ENCODE measurements at regions not wholly inside any gene's neighbourhood (a gene's known extent, or its start where the extent isn't known, plus 50 kb on each side); places are given as distances from the start of the nearest gene placed in this dataset.
A peak's percentile ranks its signal among the peaks of the same experiment; 100 is the strongest.

- Mint-ChIP-seq H3K27me3 (no peaks in the 10 kb centered on the region), H3K36me3 (no peaks in the 10 kb centered on the region), H3K4me3 (no peak overlapping the region), H3K27ac (no peak overlapping the region), H3K9me3 (peaks cover 0 to 1% (median 0%) of the 10 kb centered on the region in 7 donors), H3K4me1 (no peaks in the 10 kb centered on the region)
- DNase-seq (no peak), ATAC-seq (ENCODE audit: low read depth in 2 of 2) (no peak)
Observed at GRCh38 chr3:30428251-30428650, 178.2 kb upstream of the TGFBR2 start.

DNA sequence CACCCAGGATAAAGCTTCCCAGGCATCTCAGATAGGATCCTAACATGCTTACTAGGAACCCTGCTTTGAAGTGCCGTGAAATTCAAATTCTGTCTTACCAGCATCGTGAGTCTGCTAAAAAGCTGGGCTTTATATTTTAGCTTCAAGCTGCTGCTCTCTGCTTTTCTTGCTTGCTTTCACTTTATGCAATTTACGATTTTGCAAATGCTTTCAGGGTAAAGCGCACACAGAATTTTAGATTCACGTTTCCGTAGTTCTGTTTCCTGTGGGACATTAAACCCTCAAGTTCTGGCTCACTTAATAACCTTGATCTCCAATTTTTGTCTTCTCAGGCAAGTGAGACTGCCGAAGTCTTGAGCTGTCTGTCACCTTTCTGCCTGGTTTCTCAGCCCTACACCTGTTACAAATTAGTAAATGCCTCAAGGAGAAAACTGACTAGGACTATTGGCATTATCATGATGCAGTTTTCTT lies 170.5 kb upstream of the TGFBR2 start:
- H3K27ac Mint-ChIP-seq = peak overlapping the region; percentile 16 to 81 (median 69)
- H3K4me3 Mint-ChIP-seq = peak overlapping the region; percentile 34 to 84 (median 74)
- H3K36me3 Mint-ChIP-seq = no peaks in the 10 kb centered on the region
- peaks cover 23 to 39% (median 35%) of the 10 kb centered on the region in 3 donors for H3K4me1 Mint-ChIP-seq
- H3K9me3 Mint-ChIP-seq = peaks cover 0 to 1% (median 0%) of the 10 kb centered on the region in 7 donors
- no peaks in the 10 kb centered on the region for H3K27me3 Mint-ChIP-seq
- peak; percentile 15 for DNase-seq
- ATAC-seq (ENCODE audit: low read depth in 2 of 2) = peak; percentile 36 to 42

DNA sequence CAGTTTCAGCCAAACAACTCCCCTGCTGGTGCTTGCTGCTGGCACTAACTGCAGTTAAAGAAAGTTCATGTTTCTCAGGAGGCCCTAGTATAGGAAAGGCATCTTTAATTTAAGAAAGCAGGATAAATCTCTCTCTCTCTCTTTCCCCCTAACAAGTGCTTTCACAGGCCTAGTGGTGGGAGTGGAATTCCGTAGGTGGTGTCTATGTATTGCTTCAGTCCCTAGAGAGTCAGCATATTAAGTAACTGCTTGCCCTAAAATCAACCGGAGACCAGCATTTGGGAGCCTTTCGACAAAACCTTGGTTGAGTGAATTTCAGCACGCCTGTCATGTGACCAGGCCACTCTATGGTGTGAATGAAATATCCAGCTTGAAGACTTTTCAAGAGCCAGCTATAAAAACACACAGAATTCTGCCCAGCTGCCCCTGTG lies 169.2 kb upstream of the TGFBR2 start:
- Mint-ChIP-seq H3K9me3 (peaks cover 0 to 5% (median 0%) of the 10 kb centered on the region in 7 donors), H3K27ac (peak overlapping the region in 1 of 6 donors; percentile 45), H3K27me3 (no peaks in the 10 kb centered on the region), H3K4me3 (peak overlapping the region in 5 of 8 donors; percentile 4 to 39 (median 33)), H3K36me3 (peaks cover 0 to 3% of the 10 kb centered on the region in 2 donors), H3K4me1 (peaks cover 23 to 39% (median 35%) of the 10 kb centered on the region in 3 donors)
- ATAC-seq (ENCODE audit: low read depth in 2 of 2) = no peak
- DNase-seq = no peak

DNA sequence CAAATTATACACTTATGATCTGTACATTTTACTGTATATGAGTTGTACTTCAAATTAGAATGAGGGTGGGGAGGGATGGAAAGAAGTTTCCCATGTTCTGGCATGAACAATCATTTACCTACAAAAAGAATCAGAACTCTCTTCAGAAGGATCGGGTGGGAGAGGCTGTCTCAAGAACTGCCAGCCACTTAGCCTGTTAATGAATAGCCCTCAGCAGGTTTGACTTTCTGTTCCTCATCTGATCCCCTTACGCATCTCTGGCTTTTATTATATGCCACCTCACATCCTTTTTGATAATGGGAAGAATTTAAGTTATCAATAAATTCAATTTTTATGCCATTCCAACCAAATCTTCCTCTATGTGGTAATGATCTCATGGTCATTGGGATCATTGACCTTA lies 168.3 kb upstream of the TGFBR2 start:
- DNase-seq (peak; percentile 37), ATAC-seq (ENCODE audit: low read depth in 2 of 2) (peak; percentile 89 to 90)
- peaks cover 23 to 39% (median 35%) of the 10 kb centered on the region in 3 donors for H3K4me1 Mint-ChIP-seq
- no peaks in the 10 kb centered on the region for H3K27me3 Mint-ChIP-seq
- H3K36me3 Mint-ChIP-seq = peaks cover 0 to 3% of the 10 kb centered on the region in 2 donors
- H3K27ac Mint-ChIP-seq = peak overlapping the region in 2 of 6 donors; percentile 54 to 72
- H3K4me3 Mint-ChIP-seq = peak overlapping the region in 3 of 8 donors; percentile 22 to 64 (median 41)
- peaks cover 0 to 4% (median 0%) of the 10 kb centered on the region in 7 donors for H3K9me3 Mint-ChIP-seq

- Mint-ChIP-seq H3K9me3 (peaks cover 0 to 4% (median 0%) of the 10 kb centered on the region in 7 donors), H3K36me3 (peaks cover 0 to 3% of the 10 kb centered on the region in 2 donors), H3K27ac (no peak overlapping the region), H3K4me3 (no peak overlapping the region), H3K4me1 (peaks cover 23 to 39% (median 35%) of the 10 kb centered on the region in 3 donors), H3K27me3 (no peaks in the 10 kb centered on the region)
- ATAC-seq (ENCODE audit: low read depth in 2 of 2) (no peak), DNase-seq (no peak)
Observed at GRCh38 chr3:30439451-30440053, 166.8 kb upstream of the TGFBR2 start.

GRCh38 chr3:30440147-30440604 lies 166.2 kb upstream of the TGFBR2 start:
- DNase-seq (no peak), ATAC-seq (ENCODE audit: low read depth in 2 of 2) (no peak)
- no peak overlapping the region for H3K27ac Mint-ChIP-seq
- peaks cover 0 to 3% of the 10 kb centered on the region in 2 donors for H3K36me3 Mint-ChIP-seq
- peaks cover 0 to 4% (median 0%) of the 10 kb centered on the region in 7 donors for H3K9me3 Mint-ChIP-seq
- H3K4me1 Mint-ChIP-seq = peaks cover 18 to 33% (median 31%) of the 10 kb centered on the region in 3 donors
- no peaks in the 10 kb centered on the region for H3K27me3 Mint-ChIP-seq
- H3K4me3 Mint-ChIP-seq = no peak overlapping the region

- H3K9me3 Mint-ChIP-seq = peaks cover 0 to 4% (median 0%) of the 10 kb centered on the region in 7 donors
- H3K27ac Mint-ChIP-seq = no peak overlapping the region
- DNase-seq (no peak), ATAC-seq (ENCODE audit: low read depth in 2 of 2) (no peak)
- no peak overlapping the region for H3K4me3 Mint-ChIP-seq
- H3K36me3 Mint-ChIP-seq = peaks cover 0 to 3% of the 10 kb centered on the region in 2 donors
- H3K27me3 Mint-ChIP-seq = no peaks in the 10 kb centered on the region
- peaks cover 16 to 26% (median 24%) of the 10 kb centered on the region in 3 donors for H3K4me1 Mint-ChIP-seq
Observed at GRCh38 chr3:30440880-30441279, 165.5 kb upstream of the TGFBR2 start.

DNA sequence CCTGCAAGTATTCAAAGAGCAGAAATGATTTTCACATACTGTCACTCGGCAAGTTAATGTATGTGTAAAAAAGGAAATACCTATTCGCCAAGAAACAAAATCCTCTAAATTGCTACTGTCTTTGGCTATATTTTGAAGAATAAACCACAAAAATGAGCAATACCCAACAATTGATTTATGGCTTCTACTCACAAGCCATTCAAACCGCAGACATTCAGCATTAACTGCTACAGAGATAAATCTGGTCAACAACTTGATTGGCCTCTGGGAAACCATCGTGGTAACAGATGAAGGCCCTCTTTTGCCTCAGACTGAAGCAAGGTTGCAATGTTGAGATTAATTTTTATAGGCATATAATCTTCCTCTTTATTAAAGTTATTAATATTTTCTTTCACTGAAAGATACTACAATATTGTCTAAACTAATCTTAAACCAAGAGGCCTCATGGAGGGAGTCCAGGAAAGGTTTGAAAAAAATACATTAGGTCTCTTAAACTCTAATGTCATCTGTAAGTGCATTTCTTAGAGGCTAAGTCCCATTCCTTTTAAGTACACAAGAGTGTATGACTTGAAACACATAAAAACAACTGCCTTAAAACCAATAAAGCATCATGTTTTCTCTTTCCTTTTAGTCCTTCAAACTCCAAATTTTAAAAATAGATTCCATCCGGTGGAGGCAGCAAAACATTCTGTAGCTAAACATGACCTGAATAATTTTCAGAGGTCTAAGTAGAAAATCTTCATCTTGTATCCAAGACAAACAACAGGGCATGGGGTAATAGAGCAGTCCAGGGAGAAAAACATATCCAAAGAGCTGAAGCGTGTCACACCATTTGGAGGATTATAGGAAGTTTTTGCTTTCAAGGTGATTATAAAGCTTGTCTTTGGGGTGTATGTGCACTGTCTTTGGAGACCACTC lies 162.4 kb upstream of the TGFBR2 start:
- Mint-ChIP-seq H3K4me1 (no peaks in the 10 kb centered on the region), H3K27me3 (no peaks in the 10 kb centered on the region), H3K36me3 (peaks cover 0 to 3% of the 10 kb centered on the region in 2 donors), H3K9me3 (peaks cover 0 to 4% (median 0%) of the 10 kb centered on the region in 7 donors), H3K27ac (peak overlapping the region in 1 of 6 donors; percentile 33), H3K4me3 (no peak overlapping the region)
- DNase-seq (no peak), ATAC-seq (ENCODE audit: low read depth in 2 of 2) (no peak)

- ATAC-seq (ENCODE audit: low read depth in 2 of 2) (no peak), DNase-seq (no peak)
- Mint-ChIP-seq H3K9me3 (peaks cover 0 to 11% (median 5%) of the 10 kb centered on the region in 7 donors), H3K27me3 (no peaks in the 10 kb centered on the region), H3K4me3 (no peak overlapping the region), H3K4me1 (no peaks in the 10 kb centered on the region), H3K27ac (peak overlapping the region in 1 of 6 donors; percentile 17), H3K36me3 (no peaks in the 10 kb centered on the region)
Observed at GRCh38 chr3:30448450-30449289, 157.7 kb upstream of the TGFBR2 start.

- no peaks in the 10 kb centered on the region for H3K36me3 Mint-ChIP-seq
Observed at GRCh38 chr3:30449290-30449632, 157.1 kb upstream of the TGFBR2 start.

GRCh38 chr3:30452446-30452845 lies 154.0 kb upstream of the TGFBR2 start:
- Mint-ChIP-seq H3K36me3 (no peaks in the 10 kb centered on the region), H3K4me1 (no peaks in the 10 kb centered on the region), H3K27me3 (no peaks in the 10 kb centered on the region), H3K4me3 (no peak overlapping the region), H3K27ac (no peak overlapping the region), H3K9me3 (peaks cover 0 to 11% (median 5%) of the 10 kb centered on the region in 7 donors)
- ATAC-seq (ENCODE audit: low read depth in 2 of 2) (no peak), DNase-seq (no peak)

More at GRCh38 chr3:30449290-30449632, 157.1 kb upstream of the TGFBR2 start:
- Mint-ChIP-seq H3K9me3 (peaks cover 0 to 11% (median 5%) of the 10 kb centered on the region in 7 donors), H3K27me3 (no peaks in the 10 kb centered on the region), H3K27ac (peak overlapping the region in 2 of 6 donors; percentile 17 to 69), H3K4me1 (no peaks in the 10 kb centered on the region), H3K4me3 (no peak overlapping the region)
- DNase-seq (no peak), ATAC-seq (ENCODE audit: low read depth in 2 of 2) (no peak)

GRCh38 chr3:30453360-30454039 lies 152.9 kb upstream of the TGFBR2 start:
- Mint-ChIP-seq H3K4me3 (no peak overlapping the region), H3K27me3 (no peaks in the 10 kb centered on the region), H3K27ac (no peak overlapping the region), H3K4me1 (no peaks in the 10 kb centered on the region), H3K9me3 (peaks cover 0 to 11% (median 7%) of the 10 kb centered on the region in 7 donors), H3K36me3 (peaks cover 0 to 5% of the 10 kb centered on the region in 2 donors)
- ATAC-seq (ENCODE audit: low read depth in 2 of 2) (no peak), DNase-seq (no peak)

Measured in naive B cell (primary cell).